ENCODE measurements at regions not wholly inside any gene's neighbourhood (a gene's known extent, or its start where the extent isn't known, plus 50 kb on each side); places are given as distances from the start of the nearest gene placed in this dataset.

DNA sequence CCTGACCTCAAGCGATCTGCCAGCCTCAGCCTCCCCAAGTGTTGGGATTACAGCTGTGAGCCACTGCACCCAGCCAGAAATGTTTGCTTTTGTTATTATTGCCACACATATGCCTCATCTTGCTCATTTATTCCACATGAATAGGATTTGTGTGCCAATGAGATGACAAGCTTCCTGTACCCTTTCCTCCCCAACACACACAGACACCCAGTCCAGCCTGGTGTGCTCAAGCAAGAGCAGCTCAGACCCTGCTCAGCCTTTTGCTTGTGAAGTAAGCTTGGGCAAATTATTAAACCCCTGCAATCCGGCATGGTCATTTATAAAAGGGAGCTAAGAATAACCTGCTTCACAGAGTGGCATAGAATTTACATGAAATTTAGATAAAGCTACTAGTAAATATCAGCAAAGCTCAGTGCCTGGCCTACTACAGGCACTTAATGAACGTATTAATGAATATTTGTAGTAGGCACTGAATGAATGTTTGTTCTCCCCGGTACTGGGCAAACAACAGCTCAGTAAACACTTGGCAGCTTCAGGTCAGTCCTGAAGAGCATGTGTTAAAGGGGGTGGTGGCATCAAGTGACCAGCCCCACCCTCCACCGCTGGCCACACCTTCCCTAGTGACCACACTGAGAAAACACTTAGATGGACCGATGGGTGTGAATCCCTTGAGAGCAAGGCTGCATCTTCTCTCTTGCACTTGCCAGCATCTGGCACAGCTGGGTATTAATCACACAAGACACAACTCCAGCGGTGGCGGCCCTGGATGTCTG, 280.2 kb downstream of the SRBD1 start:
- no peak for DNase-seq
- no peaks in the 10 kb centered on the region for H3K4me1 ChIP-seq
- H3K36me3 ChIP-seq: no peaks in the 10 kb centered on the region
- intact Hi-C loops (cut with DNase I): no loop called here
- H3K9me3 ChIP-seq: no peaks in the 10 kb centered on the region
- H3K27me3 ChIP-seq: no peaks in the 10 kb centered on the region
- H3K4me3 ChIP-seq: no peak overlapping the region
- TF ChIP-seq, protein P1, sequence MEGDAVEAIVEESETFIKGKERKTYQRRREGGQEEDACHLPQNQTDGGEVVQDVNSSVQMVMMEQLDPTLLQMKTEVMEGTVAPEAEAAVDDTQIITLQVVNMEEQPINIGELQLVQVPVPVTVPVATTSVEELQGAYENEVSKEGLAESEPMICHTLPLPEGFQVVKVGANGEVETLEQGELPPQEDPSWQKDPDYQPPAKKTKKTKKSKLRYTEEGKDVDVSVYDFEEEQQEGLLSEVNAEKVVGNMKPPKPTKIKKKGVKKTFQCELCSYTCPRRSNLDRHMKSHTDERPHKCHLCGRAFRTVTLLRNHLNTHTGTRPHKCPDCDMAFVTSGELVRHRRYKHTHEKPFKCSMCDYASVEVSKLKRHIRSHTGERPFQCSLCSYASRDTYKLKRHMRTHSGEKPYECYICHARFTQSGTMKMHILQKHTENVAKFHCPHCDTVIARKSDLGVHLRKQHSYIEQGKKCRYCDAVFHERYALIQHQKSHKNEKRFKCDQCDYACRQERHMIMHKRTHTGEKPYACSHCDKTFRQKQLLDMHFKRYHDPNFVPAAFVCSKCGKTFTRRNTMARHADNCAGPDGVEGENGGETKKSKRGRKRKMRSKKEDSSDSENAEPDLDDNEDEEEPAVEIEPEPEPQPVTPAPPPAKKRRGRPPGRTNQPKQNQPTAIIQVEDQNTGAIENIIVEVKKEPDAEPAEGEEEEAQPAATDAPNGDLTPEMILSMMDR (IDR thresholded peaks at IDR 0.05): no peak
- no peak overlapping the region for H3K27ac ChIP-seq
- H3K9ac ChIP-seq (ENCODE audit: low read depth in 2 of 2, low read length in 2 of 2): no peak overlapping the region

DNA sequence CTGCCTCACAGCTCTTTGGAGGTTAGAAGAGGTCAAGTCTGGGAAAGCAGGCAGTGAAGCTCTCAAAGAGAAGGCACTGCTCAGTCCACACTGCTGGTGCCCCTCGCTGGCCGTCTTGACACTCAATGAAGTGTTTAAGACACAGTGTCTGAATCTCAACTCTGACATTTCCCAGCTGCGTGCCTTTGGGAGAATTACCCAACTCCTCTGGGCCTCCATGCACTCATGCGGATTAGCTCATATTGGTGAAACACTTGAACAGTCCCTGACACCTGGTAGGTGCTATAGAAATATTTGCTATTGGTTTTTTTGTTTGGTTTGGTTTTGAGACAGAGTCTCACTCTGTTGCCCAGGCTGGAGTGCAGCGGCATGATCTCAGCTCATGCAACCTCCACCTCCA, 281.0 kb downstream of the SRBD1 start:
- no peaks in the 10 kb centered on the region for H3K4me1 ChIP-seq
- TF ChIP-seq, protein P1 (IDR thresholded peaks at IDR 0.05): no peak
- no peak for DNase-seq
- H3K36me3 ChIP-seq: no peaks in the 10 kb centered on the region
- intact Hi-C loops (cut with DNase I): no loop called here
- H3K9me3 ChIP-seq: no peaks in the 10 kb centered on the region
- H3K9ac ChIP-seq (ENCODE audit: low read depth in 2 of 2, low read length in 2 of 2): no peak overlapping the region
- no peak overlapping the region for H3K27ac ChIP-seq
- H3K4me3 ChIP-seq: no peak overlapping the region
- no peaks in the 10 kb centered on the region for H3K27me3 ChIP-seq

DNA sequence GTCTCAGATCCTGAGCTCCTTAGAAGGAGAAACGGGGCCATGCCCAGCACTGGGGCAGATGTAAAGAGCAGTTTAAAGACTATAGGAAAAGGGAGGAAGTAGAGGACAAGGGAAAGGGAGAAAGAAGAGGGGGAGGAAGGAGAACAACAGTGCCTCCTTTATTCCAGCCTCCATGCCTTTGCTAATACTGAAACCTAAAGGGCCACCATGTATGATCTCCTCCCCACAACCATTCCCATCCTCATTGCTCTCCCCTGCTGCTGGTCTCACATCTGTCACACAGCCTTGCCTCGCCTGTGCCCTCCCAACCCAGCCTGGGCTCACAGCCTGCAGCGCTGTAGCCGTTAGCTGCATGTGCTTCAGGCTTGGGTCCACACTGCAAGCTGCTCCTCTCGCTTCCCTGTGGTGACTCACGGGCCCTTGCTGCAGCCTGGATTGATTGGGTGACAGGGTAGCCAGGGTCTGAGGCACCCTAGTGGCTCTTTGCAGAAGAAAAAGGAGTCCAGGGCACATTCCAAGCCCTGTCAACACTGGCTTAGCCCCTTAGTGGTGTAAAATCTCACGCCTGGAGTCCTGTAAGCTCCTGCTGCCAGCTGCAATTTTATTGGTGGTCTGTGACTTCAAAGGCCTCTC, 281.9 kb downstream of the SRBD1 start:
- TF ChIP-seq, protein P1 (IDR thresholded peaks at IDR 0.05): no peak
- no peaks in the 10 kb centered on the region for H3K9me3 ChIP-seq
- H3K27ac ChIP-seq: no peak overlapping the region
- H3K4me3 ChIP-seq: no peak overlapping the region
- H3K9ac ChIP-seq (ENCODE audit: low read depth in 2 of 2, low read length in 2 of 2): no peak overlapping the region
- intact Hi-C loops (cut with DNase I): no loop called here
- DNase-seq: no peak
- H3K27me3 ChIP-seq: no peaks in the 10 kb centered on the region
- H3K4me1 ChIP-seq: no peaks in the 10 kb centered on the region
- H3K36me3 ChIP-seq: no peaks in the 10 kb centered on the region

DNA sequence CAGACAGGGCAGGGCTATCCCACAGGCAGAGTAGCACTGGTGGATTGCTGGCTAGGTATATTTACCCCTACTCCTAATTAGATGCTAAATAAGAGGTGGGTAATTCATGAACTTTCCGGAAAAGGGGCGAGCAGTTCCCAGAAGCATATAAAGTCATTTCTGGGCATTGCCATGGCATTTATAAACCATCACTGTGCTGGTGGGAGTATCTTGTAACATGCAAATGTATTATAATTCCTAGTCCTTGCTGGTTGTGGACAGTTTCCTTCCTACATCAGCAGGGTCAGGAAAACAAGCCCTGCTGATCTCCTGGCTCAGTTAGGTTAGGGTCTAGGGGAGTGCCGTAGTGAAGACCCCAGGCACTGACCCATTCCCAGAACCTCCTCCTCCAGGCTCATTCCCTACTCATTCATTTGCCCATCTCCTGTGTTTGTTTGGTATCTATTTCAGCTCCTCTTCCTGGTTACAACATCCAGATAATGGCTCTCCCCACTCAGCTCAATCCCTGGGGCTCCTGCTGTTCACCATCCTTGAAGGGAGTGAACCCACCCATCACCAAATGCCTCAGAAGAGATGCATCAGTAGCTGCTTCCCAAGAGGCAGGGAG, 282.7 kb downstream of the SRBD1 start:
- intact Hi-C loops (cut with DNase I): no loop called here
- TF ChIP-seq, protein P1 (IDR thresholded peaks at IDR 0.05): no peak

DNA sequence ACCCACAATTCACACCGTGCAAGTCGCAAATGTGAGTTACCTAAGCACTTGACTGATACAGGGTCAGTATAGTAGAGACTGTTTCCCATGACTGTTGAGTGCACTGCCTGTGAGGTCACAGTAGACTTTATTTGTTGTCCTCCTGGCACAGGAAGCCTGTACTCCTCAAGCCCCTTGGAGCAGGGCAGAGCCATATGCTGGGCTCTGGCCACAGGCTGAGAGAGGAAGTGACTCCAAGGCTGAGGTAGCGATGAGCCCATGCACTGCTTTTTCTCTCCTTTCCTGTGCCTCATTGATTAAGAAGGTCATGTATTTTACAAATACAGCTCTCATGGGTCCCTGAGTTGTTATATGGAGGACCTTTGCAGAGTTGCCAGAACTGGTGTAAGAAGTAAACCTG, 287.7 kb downstream of the SRBD1 start:
- DNase-seq: no peak
- H3K9me3 ChIP-seq: no peaks in the 10 kb centered on the region
- no peaks in the 10 kb centered on the region for H3K4me1 ChIP-seq
- no peaks in the 10 kb centered on the region for H3K36me3 ChIP-seq
- no peak overlapping the region for H3K4me3 ChIP-seq
- H3K27ac ChIP-seq: no peak overlapping the region
- TF ChIP-seq, protein P1 (IDR thresholded peaks at IDR 0.05): no peak
- no peak overlapping the region for H3K9ac ChIP-seq (ENCODE audit: low read depth in 2 of 2, low read length in 2 of 2)
- intact Hi-C loops (cut with DNase I): no loop called here
- no peaks in the 10 kb centered on the region for H3K27me3 ChIP-seq

More for the DNA sequence above, 282.7 kb downstream of the SRBD1 start:
- H3K27me3 ChIP-seq: no peaks in the 10 kb centered on the region
- no peak overlapping the region for H3K9ac ChIP-seq (ENCODE audit: low read depth in 2 of 2, low read length in 2 of 2)
- H3K27ac ChIP-seq: no peak overlapping the region
- H3K4me3 ChIP-seq: no peak overlapping the region
- no peaks in the 10 kb centered on the region for H3K36me3 ChIP-seq
- DNase-seq: no peak
- H3K4me1 ChIP-seq: no peaks in the 10 kb centered on the region
- no peaks in the 10 kb centered on the region for H3K9me3 ChIP-seq

Data from colonic mucosa (tissue), 4 donors.